Lung (tissue), 11 donors: ENCODE measurements at regions not wholly inside any gene's neighbourhood (a gene's known extent, or its start where the extent isn't known, plus 50 kb on each side); places are given as distances from the start of the nearest gene placed in this dataset.

ENCODE experiments used
- ATAC-seq: fragments of 200-7000 bp; cut with Tn5 transposase; one replicate; pipeline ENCODE4 v1.9.1; 2020; ENCODE audit warnings: moderate number of reproducible peaks; ENCODE audit not compliant: insufficient read depth, low FRiP score
- DNase-seq, 3 donors: peaks; one replicate each; pipeline ENCODE4 v3.0.0-alpha.2; 2013 to 2017
- H3K27ac ChIP-seq, 2 donors: one replicate each; pipeline ENCODE4 v1.5.1; 2013; ENCODE audit warnings: mild to moderate bottlenecking in 2 of 2, moderate library complexity in 2 of 2, control low read depth in 1 of 2, inconsistent platforms in 1 of 2, low read depth in 1 of 2, low read length in 1 of 2
- H3K27me3 ChIP-seq, 3 donors: one replicate each; pipeline ENCODE4 v1.5.1; 2013; ENCODE audit warnings: low read length in 2 of 3; ENCODE audit not compliant: control insufficient read depth in 3 of 3, insufficient read depth in 3 of 3
- H3K36me3 ChIP-seq, 4 donors: one replicate each; pipeline ENCODE4 v1.5.1; 2013; ENCODE audit warnings: low read length in 4 of 4, mild to moderate bottlenecking in 1 of 4, moderate library complexity in 1 of 4; ENCODE audit not compliant: control insufficient read depth in 4 of 4, insufficient read depth in 4 of 4
- H3K4me1 ChIP-seq, 5 donors: one replicate each; pipeline ENCODE4 v1.5.1; 2013; ENCODE audit warnings: low read length in 5 of 5, mild to moderate bottlenecking in 2 of 5, moderate library complexity in 1 of 5; ENCODE audit not compliant: control insufficient read depth in 5 of 5, insufficient read depth in 5 of 5
- H3K4me3 ChIP-seq: one replicate; pipeline ENCODE4 v1.5.1; 2013; ENCODE audit warnings: mild to moderate bottlenecking, control low read depth, moderate library complexity
- H3K9ac ChIP-seq, 2 donors: one replicate each; pipeline ENCODE4 v1.5.1; 2013; ENCODE audit warnings: low read length in 2 of 2, control low read depth in 1 of 2; ENCODE audit not compliant: insufficient read depth in 1 of 2
- H3K9me3 ChIP-seq, 4 donors: one replicate each; pipeline ENCODE4 v1.5.1; 2013; ENCODE audit warnings: low read length in 3 of 4, mild to moderate bottlenecking in 1 of 4, moderate library complexity in 1 of 4; ENCODE audit not compliant: control insufficient read depth in 4 of 4, insufficient read depth in 3 of 4
- CTCF ChIP-seq: IDR thresholded peaks from 2 replicates; pipeline ENCODE4 v1.5.1; 2012; ENCODE audit warnings: mild to moderate bottlenecking; ENCODE audit errors: control extremely low read depth, extremely low read depth
- WGBS, 2 donors: extraction: QIAGEN DNeasy Blood & Tissue Kit; methylation state at CpG; one replicate each; pipeline ENCODE4 v1.1.7; 2013; 5-methylcytosine and 5-hydroxymethylcytosine counted together
- donor health status: control.
- donor health status: control.
- donor health status: Bipolar disorder and iron deficiency.
- donor health status: healthy.
- donor health status: DM: yes; HTN: yes; CAD: no.

DNA sequence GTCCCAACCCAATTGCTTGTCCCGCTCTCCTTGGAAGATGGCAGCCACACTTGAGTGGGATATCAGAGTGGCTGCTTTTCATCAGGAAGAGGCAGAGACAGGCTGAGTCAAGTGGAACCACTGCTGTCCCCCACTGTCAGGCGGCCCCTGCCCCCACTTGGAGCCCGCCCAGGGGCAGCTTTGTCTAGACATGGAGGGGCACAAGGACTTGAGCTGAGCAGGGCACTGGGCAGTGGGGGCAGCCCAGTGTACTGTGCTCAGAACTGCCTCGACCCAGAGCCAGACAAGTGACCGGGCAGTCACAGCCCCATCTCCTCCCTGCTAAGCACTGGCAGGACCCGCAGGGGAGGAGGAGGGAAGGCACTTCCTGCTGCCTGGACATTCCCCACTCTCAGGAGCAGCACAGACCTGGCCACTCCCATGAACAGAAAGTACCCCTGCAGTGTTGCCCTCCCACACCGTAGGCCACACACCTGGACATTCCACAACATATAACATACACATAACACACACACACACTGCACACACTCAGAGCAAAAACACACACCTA, 91.0 kb downstream of the MRPL36 start:
- Histone ChIP-seq H3K9me3 (peaks cover 0 to 5% (median 0%) of the 10 kb centered on the region in 4 donors), H3K36me3 (no peaks in the 10 kb centered on the region), H3K9ac (no peak overlapping the region), H3K27me3 (peaks cover 0 to 5% (median 0%) of the 10 kb centered on the region in 3 donors), H3K4me3 (no peak overlapping the region), H3K4me1 (no peaks in the 10 kb centered on the region), H3K27ac (no peak overlapping the region)
- WGBS, 2 donors: 57 to 72% methylated on average over 7 of the region's 7 CpGs
- ATAC-seq: no peak
- no peak for DNase-seq
- no peak for TF ChIP-seq CTCF

- no peak for DNase-seq
- peaks cover 0 to 5% (median 0%) of the 10 kb centered on the region in 3 donors for H3K27me3 ChIP-seq
These were observed 92.2 kb downstream of the MRPL36 start for GRCh38 chr5:1707467-1707866.

GRCh38 chr5:1706428-1706827, 93.2 kb downstream of the MRPL36 start:
- Histone ChIP-seq H3K4me1 (no peaks in the 10 kb centered on the region), H3K27me3 (peaks cover 0 to 5% (median 0%) of the 10 kb centered on the region in 3 donors), H3K9me3 (peaks cover 0 to 5% (median 0%) of the 10 kb centered on the region in 4 donors), H3K4me3 (no peak overlapping the region), H3K27ac (no peak overlapping the region), H3K9ac (no peak overlapping the region), H3K36me3 (no peaks in the 10 kb centered on the region)
- 85 to 89% methylated on average over 11 of the region's 11 CpGs for WGBS, 2 donors
- ATAC-seq: no peak
- TF ChIP-seq CTCF: no peak
- no peak for DNase-seq

More at GRCh38 chr5:1707467-1707866, 92.2 kb downstream of the MRPL36 start:
- ATAC-seq: no peak
- no peaks in the 10 kb centered on the region for H3K4me1 ChIP-seq
- no peak overlapping the region for H3K9ac ChIP-seq
- whole genome bisulfite sequencing, 2 donors: 82 to 91% methylated on average over 10 of the region's 10 CpGs
- H3K36me3 ChIP-seq: no peaks in the 10 kb centered on the region
- no peak for TF ChIP-seq CTCF
- no peak overlapping the region for H3K4me3 ChIP-seq
- H3K9me3 ChIP-seq: peaks cover 0 to 5% (median 0%) of the 10 kb centered on the region in 4 donors
- no peak overlapping the region for H3K27ac ChIP-seq

- no peaks in the 10 kb centered on the region for H3K36me3 ChIP-seq
- TF ChIP-seq CTCF: no peak
- H3K9ac ChIP-seq: no peak overlapping the region
- no peak overlapping the region for H3K27ac ChIP-seq
- H3K9me3 ChIP-seq: peaks cover 0 to 5% (median 0%) of the 10 kb centered on the region in 4 donors
- H3K4me1 ChIP-seq: no peaks in the 10 kb centered on the region
- no peak overlapping the region for H3K4me3 ChIP-seq
- DNase-seq (no peak), ATAC-seq (no peak)
- 90 to 91% methylated on average over 17 of the region's 17 CpGs for WGBS, 2 donors
- H3K27me3 ChIP-seq: peaks cover 0 to 5% (median 2%) of the 10 kb centered on the region in 3 donors
These were observed 93.6 kb downstream of the MRPL36 start for GRCh38 chr5:1706021-1706420.
